ENCODE measurements at regions not wholly inside any gene's neighbourhood (a gene's known extent, or its start where the extent isn't known, plus 50 kb on each side); places are given as distances from the start of the nearest gene placed in this dataset.

- TF ChIP-seq ZNF274 (IDR thresholded peaks at IDR 0.05; ENCODE audit: low read depth, low read length): no peak
- TF ChIP-seq SUZ12 (IDR thresholded peaks at IDR 0.05; ENCODE audit: extremely low read depth, insufficient read depth, insufficient read length): no peak
- TF ChIP-seq YY1 (IDR thresholded peaks at IDR 0.05; ENCODE audit: insufficient read depth, insufficient read length): no peak
- Histone ChIP-seq H3K36me3 (ENCODE audit: insufficient read depth, insufficient read length, low read length) (no peaks in the 10 kb centered on the region), H3K4me3 (ENCODE audit: insufficient read length, low read depth) (no peak overlapping the region), H3K9ac (ENCODE audit: insufficient read length, low read depth) (no peak overlapping the region), H3K27me3 (ENCODE audit: insufficient read depth, insufficient read length) (no peaks in the 10 kb centered on the region), H3K4me1 (ENCODE audit: insufficient read depth, insufficient read length) (no peaks in the 10 kb centered on the region), H3K9me3 (ENCODE audit: insufficient read depth, low read length) (no peaks in the 10 kb centered on the region)
- no peak for DNase-seq (ENCODE audit: low read depth, low spot score)
Measured at GRCh38 chr11:13881226-13881905, 81.2 kb upstream of the SPON1 start.

GRCh38 chr11:13883042-13883441, 79.5 kb upstream of the SPON1 start:
- Histone ChIP-seq H3K27me3 (ENCODE audit: insufficient read depth, insufficient read length) (no peaks in the 10 kb centered on the region), H3K9me3 (ENCODE audit: insufficient read depth, low read length) (no peaks in the 10 kb centered on the region), H3K4me1 (ENCODE audit: insufficient read depth, insufficient read length) (no peaks in the 10 kb centered on the region), H3K9ac (ENCODE audit: insufficient read length, low read depth) (no peak overlapping the region), H3K4me3 (ENCODE audit: insufficient read length, low read depth) (no peak overlapping the region), H3K36me3 (ENCODE audit: insufficient read depth, insufficient read length, low read length) (no peaks in the 10 kb centered on the region)
- DNase-seq (ENCODE audit: low read depth, low spot score): no peak
- TF ChIP-seq YY1 (IDR thresholded peaks at IDR 0.05; ENCODE audit: insufficient read depth, insufficient read length): no peak
- TF ChIP-seq SUZ12 (IDR thresholded peaks at IDR 0.05; ENCODE audit: extremely low read depth, insufficient read depth, insufficient read length): no peak
- no peak for TF ChIP-seq ZNF274 (IDR thresholded peaks at IDR 0.05; ENCODE audit: low read depth, low read length)

GRCh38 chr11:13883589-13883988, 78.9 kb upstream of the SPON1 start:
- H3K27me3 ChIP-seq (ENCODE audit: insufficient read depth, insufficient read length): no peaks in the 10 kb centered on the region
- no peaks in the 10 kb centered on the region for H3K36me3 ChIP-seq (ENCODE audit: insufficient read depth, insufficient read length, low read length)
- H3K4me1 ChIP-seq (ENCODE audit: insufficient read depth, insufficient read length): no peaks in the 10 kb centered on the region
- no peak for TF ChIP-seq YY1 (IDR thresholded peaks at IDR 0.05; ENCODE audit: insufficient read depth, insufficient read length)
- TF ChIP-seq ZNF274 (IDR thresholded peaks at IDR 0.05; ENCODE audit: low read depth, low read length): no peak
- TF ChIP-seq SUZ12 (IDR thresholded peaks at IDR 0.05; ENCODE audit: extremely low read depth, insufficient read depth, insufficient read length): no peak
- no peak for DNase-seq (ENCODE audit: low read depth, low spot score)
- no peak overlapping the region for H3K4me3 ChIP-seq (ENCODE audit: insufficient read length, low read depth)
- H3K9me3 ChIP-seq (ENCODE audit: insufficient read depth, low read length): no peaks in the 10 kb centered on the region
- no peak overlapping the region for H3K9ac ChIP-seq (ENCODE audit: insufficient read length, low read depth)

GRCh38 chr11:13884158-13884799, 78.2 kb upstream of the SPON1 start:
- Histone ChIP-seq H3K4me3 (ENCODE audit: insufficient read length, low read depth) (no peak overlapping the region), H3K4me1 (ENCODE audit: insufficient read depth, insufficient read length) (no peaks in the 10 kb centered on the region), H3K9me3 (ENCODE audit: insufficient read depth, low read length) (no peaks in the 10 kb centered on the region), H3K27me3 (ENCODE audit: insufficient read depth, insufficient read length) (no peaks in the 10 kb centered on the region), H3K9ac (ENCODE audit: insufficient read length, low read depth) (no peak overlapping the region), H3K36me3 (ENCODE audit: insufficient read depth, insufficient read length, low read length) (no peaks in the 10 kb centered on the region)
- DNase-seq (ENCODE audit: low read depth, low spot score): no peak
- no peak for TF ChIP-seq YY1 (IDR thresholded peaks at IDR 0.05; ENCODE audit: insufficient read depth, insufficient read length)
- no peak for TF ChIP-seq SUZ12 (IDR thresholded peaks at IDR 0.05; ENCODE audit: extremely low read depth, insufficient read depth, insufficient read length)
- no peak for TF ChIP-seq ZNF274 (IDR thresholded peaks at IDR 0.05; ENCODE audit: low read depth, low read length)

GRCh38 chr11:13885083-13885482, 77.4 kb upstream of the SPON1 start:
- no peaks in the 10 kb centered on the region for H3K4me1 ChIP-seq (ENCODE audit: insufficient read depth, insufficient read length)
- no peaks in the 10 kb centered on the region for H3K36me3 ChIP-seq (ENCODE audit: insufficient read depth, insufficient read length, low read length)
- TF ChIP-seq SUZ12 (IDR thresholded peaks at IDR 0.05; ENCODE audit: extremely low read depth, insufficient read depth, insufficient read length) (no peak), ZNF274 (IDR thresholded peaks at IDR 0.05; ENCODE audit: low read depth, low read length) (no peak), YY1 (IDR thresholded peaks at IDR 0.05; ENCODE audit: insufficient read depth, insufficient read length) (no peak)
- DNase-seq (ENCODE audit: low read depth, low spot score): no peak
- H3K27me3 ChIP-seq (ENCODE audit: insufficient read depth, insufficient read length): no peaks in the 10 kb centered on the region
- H3K4me3 ChIP-seq (ENCODE audit: insufficient read length, low read depth): no peak overlapping the region
- H3K9ac ChIP-seq (ENCODE audit: insufficient read length, low read depth): no peak overlapping the region
- H3K9me3 ChIP-seq (ENCODE audit: insufficient read depth, low read length): no peaks in the 10 kb centered on the region

- H3K9ac ChIP-seq (ENCODE audit: insufficient read length, low read depth): no peak overlapping the region
- H3K4me1 ChIP-seq (ENCODE audit: insufficient read depth, insufficient read length): no peaks in the 10 kb centered on the region
- no peaks in the 10 kb centered on the region for H3K9me3 ChIP-seq (ENCODE audit: insufficient read depth, low read length)
- no peaks in the 10 kb centered on the region for H3K36me3 ChIP-seq (ENCODE audit: insufficient read depth, insufficient read length, low read length)
- TF ChIP-seq YY1 (IDR thresholded peaks at IDR 0.05; ENCODE audit: insufficient read depth, insufficient read length) (no peak), ZNF274 (IDR thresholded peaks at IDR 0.05; ENCODE audit: low read depth, low read length) (no peak), SUZ12 (IDR thresholded peaks at IDR 0.05; ENCODE audit: extremely low read depth, insufficient read depth, insufficient read length) (no peak)
- no peak for DNase-seq (ENCODE audit: low read depth, low spot score)
- no peaks in the 10 kb centered on the region for H3K27me3 ChIP-seq (ENCODE audit: insufficient read depth, insufficient read length)
- H3K4me3 ChIP-seq (ENCODE audit: insufficient read length, low read depth): no peak overlapping the region
Measured at GRCh38 chr11:13889552-13890249, 72.8 kb upstream of the SPON1 start.

- H3K4me1 ChIP-seq (ENCODE audit: insufficient read depth, insufficient read length): no peaks in the 10 kb centered on the region
- no peak overlapping the region for H3K4me3 ChIP-seq (ENCODE audit: insufficient read length, low read depth)
- H3K36me3 ChIP-seq (ENCODE audit: insufficient read depth, insufficient read length, low read length): no peaks in the 10 kb centered on the region
- H3K27me3 ChIP-seq (ENCODE audit: insufficient read depth, insufficient read length): no peaks in the 10 kb centered on the region
- no peaks in the 10 kb centered on the region for H3K9me3 ChIP-seq (ENCODE audit: insufficient read depth, low read length)
- no peak for TF ChIP-seq YY1 (IDR thresholded peaks at IDR 0.05; ENCODE audit: insufficient read depth, insufficient read length)
- no peak for TF ChIP-seq ZNF274 (IDR thresholded peaks at IDR 0.05; ENCODE audit: low read depth, low read length)
- no peak for TF ChIP-seq SUZ12 (IDR thresholded peaks at IDR 0.05; ENCODE audit: extremely low read depth, insufficient read depth, insufficient read length)
- no peak for DNase-seq (ENCODE audit: low read depth, low spot score)
- no peak overlapping the region for H3K9ac ChIP-seq (ENCODE audit: insufficient read length, low read depth)
Measured at GRCh38 chr11:13891911-13892310, 70.6 kb upstream of the SPON1 start.
